PFSK-1 (cell line): ENCODE measurements at regions not wholly inside any gene's neighbourhood (a gene's known extent, or its start where the extent isn't known, plus 50 kb on each side); places are given as distances from the start of the nearest gene placed in this dataset.

ENCODE experiments used
- FOXP2 ChIP-seq: optimal IDR thresholded peaks from 2 replicates; pipeline ENCODE3; 2011; ENCODE audit warnings: borderline replicate concordance, control low read depth, inconsistent platforms; ENCODE audit not compliant: insufficient read depth; ENCODE audit errors: extremely low read length, extremely low read depth
- POLR2AphosphoS5 ChIP-seq: IDR thresholded peaks from 2 replicates; pipeline ENCODE4 v1.6.1; 2012; ENCODE audit warnings: low read depth, mild to moderate bottlenecking, control low read depth, low read length, moderate library complexity
- REST ChIP-seq, 2 experiments: IDR thresholded peaks; 2 replicates each; pipeline versions ENCODE4 v1.6.1 to v1.8.0; 2011 to 2012; ENCODE audit warnings: low read depth in 2 of 2, low read length in 2 of 2, control low read depth in 1 of 2, inconsistent platforms in 1 of 2, mild to moderate bottlenecking in 1 of 2, moderate library complexity in 1 of 2; ENCODE audit not compliant: insufficient read depth in 1 of 2
- SIN3A ChIP-seq: IDR thresholded peaks from 2 replicates; pipeline ENCODE4 v1.6.1; 2012; ENCODE audit warnings: mild to moderate bottlenecking, low read length, moderate library complexity, borderline replicate concordance; ENCODE audit not compliant: insufficient read depth
- TAF1 ChIP-seq: IDR thresholded peaks from 2 replicates; pipeline ENCODE4 v1.6.1; 2012; ENCODE audit warnings: low read length, control low read depth, borderline replicate concordance; ENCODE audit not compliant: insufficient read depth

GRCh38 chr3:4065554-4065953 is 237.6 kb upstream of the SETMAR start:
- TF ChIP-seq SIN3A, result no peak
- TF ChIP-seq FOXP2, result no peak
- no peak for TF ChIP-seq TAF1

- TF ChIP-seq SIN3A (no peak), POLR2AphosphoS5 (no peak), REST (IDR thresholded peaks at IDR 0.05; ENCODE audit: insufficient read depth in 1 of 2, low read depth in 2 of 2, low read length in 2 of 2) (no peak), FOXP2 (no peak), TAF1 (no peak)
Observed at GRCh38 chr3:4067893-4068292, 235.3 kb upstream of the SETMAR start.

- TF ChIP-seq TAF1 (no peak), FOXP2 (no peak), SIN3A (no peak), REST (IDR thresholded peaks at IDR 0.05; ENCODE audit: insufficient read depth in 1 of 2, low read depth in 2 of 2, low read length in 2 of 2) (no peak), POLR2AphosphoS5 (no peak)
Observed at GRCh38 chr3:4069796-4070195, 233.4 kb upstream of the SETMAR start.

- TF ChIP-seq REST (IDR thresholded peaks at IDR 0.05; ENCODE audit: insufficient read depth in 1 of 2, low read depth in 2 of 2, low read length in 2 of 2) (no peak), TAF1 (no peak), FOXP2 (no peak), POLR2AphosphoS5 (no peak), SIN3A (no peak)
Observed at GRCh38 chr3:4071481-4072184, 231.5 kb upstream of the SETMAR start.

- TF ChIP-seq SIN3A, result no peak
- TF ChIP-seq TAF1, result no peak
- TF ChIP-seq FOXP2, result no peak
- no peak for TF ChIP-seq POLR2AphosphoS5
- TF ChIP-seq REST (IDR thresholded peaks at IDR 0.05; ENCODE audit: insufficient read depth in 1 of 2, low read depth in 2 of 2, low read length in 2 of 2), result no peak
Observed at GRCh38 chr3:4077950-4078349, 225.2 kb upstream of the SETMAR start.
